CD8-positive, alpha-beta memory T cell (primary cell): ENCODE measurements at regions not wholly inside any gene's neighbourhood (a gene's known extent, or its start where the extent isn't known, plus 50 kb on each side); places are given as distances from the start of the nearest gene placed in this dataset.

Experiments
- CTCF ChIA-PET: fragments of 350-600 bp; sonication (Branson Sonifier 250); formaldehyde crosslinking; loops from one replicate; lab custom pipeline; 2021; ENCODE audit warnings: antibody characterized with exemption; lab: Charles Lee
- POLR2A ChIA-PET: fragments of 350-600 bp; sonication (Branson Sonifier 250); formaldehyde crosslinking; loops from one replicate; lab custom pipeline; 2021; ENCODE audit warnings: antibody characterized with exemption; lab: Charles Lee
- DNase-seq, 5 donors: peaks; one replicate each; pipeline versions ENCODE4 v3.0.0 to v3.0.0-alpha.2; 2020 to 2022; ENCODE audit warnings: mixed read lengths in 1 of 5
- H3K27ac ChIP-seq: one replicate; pipeline ENCODE4 v1.7.0; 2013; ENCODE audit warnings: low read depth, mild to moderate bottlenecking, low read length, moderate library complexity
- H3K27me3 ChIP-seq: 2 replicates; pipeline ENCODE4 v1.7.0; 2013; ENCODE audit warnings: low read length, mild to moderate bottlenecking; ENCODE audit not compliant: insufficient read depth, poor library complexity, severe bottlenecking
- H3K36me3 ChIP-seq: 2 replicates; pipeline ENCODE4 v1.7.0; 2013; ENCODE audit warnings: mild to moderate bottlenecking, low read length, moderate library complexity; ENCODE audit not compliant: insufficient read depth
- H3K4me1 ChIP-seq: 2 replicates; pipeline ENCODE4 v1.7.0; 2013; ENCODE audit warnings: mild to moderate bottlenecking, low read length, moderate library complexity; ENCODE audit not compliant: insufficient read depth
- H3K4me3 ChIP-seq: 2 replicates; pipeline ENCODE4 v1.7.0; 2013; ENCODE audit warnings: mild to moderate bottlenecking, low read length
- H3K9me3 ChIP-seq: 2 replicates; pipeline ENCODE4 v1.7.0; 2013; ENCODE audit warnings: mild to moderate bottlenecking, low read length
- H3K27ac Mint-ChIP-seq, 8 donors: one replicate each; pipeline ENCODE4 v1.8.0; 2020 to 2021; ENCODE audit warnings: mixed read lengths in 8 of 8, mild to moderate bottlenecking in 6 of 8, inconsistent platforms in 3 of 8, moderate library complexity in 3 of 8
- H3K27me3 Mint-ChIP-seq, 2 donors: one replicate each; pipeline ENCODE4 v1.8.0; 2020 to 2021; ENCODE audit warnings: mixed read lengths in 2 of 2, mild to moderate bottlenecking in 1 of 2, moderate library complexity in 1 of 2
- H3K36me3 Mint-ChIP-seq, 3 donors: one replicate each; pipeline ENCODE4 v1.8.0; 2020 to 2021; ENCODE audit warnings: mixed read lengths in 3 of 3, inconsistent platforms in 1 of 3, mild to moderate bottlenecking in 1 of 3
- H3K4me1 Mint-ChIP-seq, 3 donors: one replicate each; pipeline ENCODE4 v1.8.0; 2020 to 2021; ENCODE audit warnings: mixed read lengths in 3 of 3, inconsistent platforms in 1 of 3, mild to moderate bottlenecking in 1 of 3
- H3K4me3 Mint-ChIP-seq, 7 donors: one replicate each; pipeline ENCODE4 v1.8.0; 2020 to 2021; ENCODE audit warnings: mixed read lengths in 7 of 7, mild to moderate bottlenecking in 6 of 7, moderate library complexity in 4 of 7, inconsistent platforms in 2 of 7
- H3K9me3 Mint-ChIP-seq, 5 donors: one replicate each; pipeline ENCODE4 v1.8.0; 2020 to 2022; ENCODE audit warnings: mixed read lengths in 5 of 5, mild to moderate bottlenecking in 3 of 5, moderate library complexity in 2 of 5, inconsistent platforms in 1 of 5

GRCh38 chr4:132001542-132001941, 1147.6 kb upstream of the PCDH10 start:
- H3K27ac Mint-ChIP-seq: no peak overlapping the region
- no peak for DNase-seq

DNA sequence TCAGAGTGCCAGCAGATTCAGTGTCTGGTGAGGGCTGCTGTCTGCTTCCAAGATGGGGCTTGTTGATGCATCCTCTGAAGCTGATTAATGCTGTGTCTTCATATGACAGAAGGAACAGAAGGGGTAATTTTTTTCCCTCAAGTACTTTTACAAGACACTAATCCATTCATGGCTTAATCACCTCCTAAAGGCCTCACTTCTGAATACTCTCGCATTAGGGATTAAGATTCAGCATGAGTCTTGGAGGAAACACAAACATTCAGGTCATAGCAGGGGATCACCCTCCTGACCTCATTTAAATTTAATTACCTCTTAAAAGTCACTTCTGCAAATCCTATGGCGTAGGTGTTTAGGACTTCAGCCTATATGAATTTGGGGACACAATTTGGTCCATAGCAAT, 1145.5 kb upstream of the PCDH10 start:
- peaks cover 0 to 21% (median 6%) of the 10 kb centered on the region in 5 donors for H3K9me3 Mint-ChIP-seq
- no peak overlapping the region for H3K4me3 ChIP-seq
- CTCF ChIA-PET: no interaction called here

More at GRCh38 chr4:132001542-132001941, 1147.6 kb upstream of the PCDH10 start:
- H3K4me1 ChIP-seq: no peaks in the 10 kb centered on the region
- no peaks in the 10 kb centered on the region for H3K36me3 ChIP-seq
- CTCF ChIA-PET: no interaction called here
- no peaks in the 10 kb centered on the region for H3K27me3 ChIP-seq
- no peak overlapping the region for H3K27ac ChIP-seq
- Mint-ChIP-seq H3K9me3 (peaks cover 0 to 22% (median 3%) of the 10 kb centered on the region in 5 donors), H3K27me3 (no peaks in the 10 kb centered on the region), H3K4me3 (no peak overlapping the region), H3K36me3 (no peaks in the 10 kb centered on the region), H3K4me1 (no peaks in the 10 kb centered on the region)
- no peaks in the 10 kb centered on the region for H3K9me3 ChIP-seq
- H3K4me3 ChIP-seq: no peak overlapping the region
- POLR2A ChIA-PET: no interaction called here

GRCh38 chr4:132015321-132015720, 1133.8 kb upstream of the PCDH10 start:
- Mint-ChIP-seq H3K36me3 (no peaks in the 10 kb centered on the region), H3K9me3 (peaks cover 4 to 11% (median 6%) of the 10 kb centered on the region in 5 donors), H3K4me3 (no peak overlapping the region), H3K4me1 (no peaks in the 10 kb centered on the region), H3K27me3 (no peaks in the 10 kb centered on the region), H3K27ac (no peak overlapping the region)
- ChIA-PET CTCF (no interaction called here), POLR2A (no interaction called here)
- H3K4me1 ChIP-seq: no peaks in the 10 kb centered on the region
- no peak for DNase-seq
- H3K36me3 ChIP-seq: no peaks in the 10 kb centered on the region
- H3K27ac ChIP-seq: no peak overlapping the region
- H3K4me3 ChIP-seq: no peak overlapping the region
- no peaks in the 10 kb centered on the region for H3K9me3 ChIP-seq
- H3K27me3 ChIP-seq: no peaks in the 10 kb centered on the region

More for the DNA sequence above, 1145.5 kb upstream of the PCDH10 start:
- Mint-ChIP-seq H3K27me3 (no peaks in the 10 kb centered on the region), H3K4me1 (no peaks in the 10 kb centered on the region), H3K4me3 (no peak overlapping the region), H3K36me3 (no peaks in the 10 kb centered on the region), H3K27ac (no peak overlapping the region)
- no peaks in the 10 kb centered on the region for H3K4me1 ChIP-seq
- POLR2A ChIA-PET: no interaction called here
- H3K36me3 ChIP-seq: no peaks in the 10 kb centered on the region
- no peak for DNase-seq
- no peaks in the 10 kb centered on the region for H3K9me3 ChIP-seq
- H3K27me3 ChIP-seq: no peaks in the 10 kb centered on the region
- H3K27ac ChIP-seq: no peak overlapping the region

- no peaks in the 10 kb centered on the region for H3K36me3 Mint-ChIP-seq
- no peaks in the 10 kb centered on the region for H3K36me3 ChIP-seq
Observed at GRCh38 chr4:132016703-132017350, 1132.3 kb upstream of the PCDH10 start.

DNA sequence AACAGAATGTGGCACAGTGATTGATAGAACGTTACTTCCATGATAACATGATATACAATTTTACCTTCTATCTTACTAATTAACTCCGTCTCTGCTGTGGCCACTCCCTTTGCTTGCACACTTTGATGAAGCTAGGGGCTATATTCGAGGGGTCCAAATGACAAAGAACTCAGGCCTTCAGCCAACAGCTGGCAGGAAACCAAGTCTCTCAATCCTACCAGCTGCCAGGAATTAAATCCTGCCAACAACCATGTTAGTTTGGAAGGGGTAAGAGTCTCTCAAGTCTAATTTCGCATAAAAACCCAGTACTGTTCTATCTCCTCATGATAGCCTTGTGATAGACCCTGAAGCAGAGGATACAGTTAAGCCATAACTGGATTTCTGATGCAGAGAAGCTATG, 1122.9 kb upstream of the PCDH10 start:
- Mint-ChIP-seq H3K9me3 (peaks cover 0 to 3% (median 0%) of the 10 kb centered on the region in 5 donors), H3K36me3 (peaks cover 0 to 2% (median 0%) of the 10 kb centered on the region in 3 donors), H3K4me3 (no peak overlapping the region), H3K27ac (no peak overlapping the region), H3K4me1 (no peaks in the 10 kb centered on the region), H3K27me3 (no peaks in the 10 kb centered on the region)
- Histone ChIP-seq H3K27me3 (no peaks in the 10 kb centered on the region), H3K4me3 (no peak overlapping the region), H3K4me1 (no peaks in the 10 kb centered on the region), H3K36me3 (no peaks in the 10 kb centered on the region), H3K9me3 (no peaks in the 10 kb centered on the region), H3K27ac (no peak overlapping the region)
- CTCF ChIA-PET: no interaction called here
- POLR2A ChIA-PET: no interaction called here
- no peak for DNase-seq

More at GRCh38 chr4:132016703-132017350, 1132.3 kb upstream of the PCDH10 start:
- H3K27ac ChIP-seq: no peak overlapping the region
- Mint-ChIP-seq H3K9me3 (peaks cover 3 to 11% (median 4%) of the 10 kb centered on the region in 5 donors), H3K27me3 (no peaks in the 10 kb centered on the region), H3K4me1 (no peaks in the 10 kb centered on the region), H3K27ac (no peak overlapping the region), H3K4me3 (no peak overlapping the region)
- no peaks in the 10 kb centered on the region for H3K9me3 ChIP-seq
- no peak overlapping the region for H3K4me3 ChIP-seq
- ChIA-PET POLR2A (no interaction called here), CTCF (no interaction called here)
- H3K4me1 ChIP-seq: no peaks in the 10 kb centered on the region
- H3K27me3 ChIP-seq: no peaks in the 10 kb centered on the region
- no peak for DNase-seq

DNA sequence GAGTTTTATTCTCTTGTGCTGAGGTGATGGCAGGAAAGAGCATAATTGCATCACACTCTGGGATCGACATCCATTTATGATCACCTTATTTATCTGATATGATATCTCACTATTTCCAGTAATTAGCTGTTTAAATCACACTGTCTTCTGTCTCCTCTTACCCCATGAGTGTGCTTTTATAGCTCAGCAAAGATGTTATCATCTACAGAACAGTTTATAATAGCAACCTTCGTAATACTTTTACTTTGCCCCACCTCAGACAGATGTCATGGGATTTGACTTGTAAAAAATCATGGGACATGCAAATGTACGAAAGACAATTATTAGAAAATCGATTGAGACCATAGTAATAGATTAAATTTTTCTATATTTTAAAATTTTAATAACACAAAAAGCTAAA, 1122.3 kb upstream of the PCDH10 start:
- no peak for DNase-seq
- Histone ChIP-seq H3K4me1 (no peaks in the 10 kb centered on the region), H3K9me3 (no peaks in the 10 kb centered on the region), H3K36me3 (no peaks in the 10 kb centered on the region), H3K27ac (no peak overlapping the region), H3K27me3 (no peaks in the 10 kb centered on the region), H3K4me3 (no peak overlapping the region)
- Mint-ChIP-seq H3K27ac (no peak overlapping the region), H3K27me3 (no peaks in the 10 kb centered on the region), H3K4me1 (no peaks in the 10 kb centered on the region), H3K9me3 (peaks cover 0 to 3% (median 0%) of the 10 kb centered on the region in 5 donors), H3K4me3 (no peak overlapping the region), H3K36me3 (peaks cover 0 to 2% (median 0%) of the 10 kb centered on the region in 3 donors)
- CTCF ChIA-PET: no interaction called here
- POLR2A ChIA-PET: no interaction called here

GRCh38 chr4:132056496-132056895, 1092.6 kb upstream of the PCDH10 start:
- Mint-ChIP-seq H3K4me3 (no peak overlapping the region), H3K27ac (no peak overlapping the region), H3K27me3 (no peaks in the 10 kb centered on the region), H3K4me1 (no peaks in the 10 kb centered on the region), H3K9me3 (peaks cover 7 to 14% (median 12%) of the 10 kb centered on the region in 5 donors), H3K36me3 (no peaks in the 10 kb centered on the region)
- Histone ChIP-seq H3K27ac (no peak overlapping the region), H3K36me3 (no peaks in the 10 kb centered on the region), H3K27me3 (no peaks in the 10 kb centered on the region), H3K4me3 (no peak overlapping the region), H3K9me3 (no peaks in the 10 kb centered on the region), H3K4me1 (no peaks in the 10 kb centered on the region)
- DNase-seq: no peak
- ChIA-PET CTCF (no interaction called here), POLR2A (no interaction called here)

GRCh38 chr4:132059227-132059626, 1089.9 kb upstream of the PCDH10 start:
- Histone ChIP-seq H3K4me1 (no peaks in the 10 kb centered on the region), H3K27me3 (no peaks in the 10 kb centered on the region), H3K36me3 (no peaks in the 10 kb centered on the region), H3K27ac (no peak overlapping the region), H3K9me3 (no peaks in the 10 kb centered on the region), H3K4me3 (no peak overlapping the region)
- H3K4me1 Mint-ChIP-seq: no peaks in the 10 kb centered on the region
- no peak overlapping the region for H3K4me3 Mint-ChIP-seq
- ChIA-PET CTCF (no interaction called here), POLR2A (no interaction called here)
- no peaks in the 10 kb centered on the region for H3K36me3 Mint-ChIP-seq
- H3K27me3 Mint-ChIP-seq: no peaks in the 10 kb centered on the region
- H3K9me3 Mint-ChIP-seq: peaks cover 9 to 21% (median 14%) of the 10 kb centered on the region in 5 donors
- H3K27ac Mint-ChIP-seq: no peak overlapping the region
- DNase-seq: no peak
